Liver (tissue), 8 donors: ENCODE measurements at regions not wholly inside any gene's neighbourhood (a gene's known extent, or its start where the extent isn't known, plus 50 kb on each side); places are given as distances from the start of the nearest gene placed in this dataset.

ENCODE experiments used
- DNase-seq: peaks from one replicate; pipeline ENCODE4 v3.0.0-alpha.2; 2017; ENCODE audit warnings: low spot score
- H3K27ac ChIP-seq, 2 donors: one replicate each; pipeline ENCODE4 v1.7.0; 2013; ENCODE audit warnings: inconsistent platforms in 2 of 2, low read length in 2 of 2, control low read depth in 1 of 2, low read depth in 1 of 2, mild to moderate bottlenecking in 1 of 2
- H3K27me3 ChIP-seq, 4 donors: one replicate each; pipeline versions ENCODE4 v1.6.1 to v1.7.0; 2013; ENCODE audit warnings: low read length in 3 of 4, inconsistent platforms in 1 of 4, mild to moderate bottlenecking in 1 of 4, moderate library complexity in 1 of 4; ENCODE audit not compliant: control insufficient read depth in 4 of 4, insufficient read depth in 4 of 4
- H3K36me3 ChIP-seq, 4 donors: one replicate each; pipeline versions ENCODE4 v1.6.1 to v1.7.0; 2013; ENCODE audit warnings: low read length in 3 of 4, mild to moderate bottlenecking in 3 of 4, low read depth in 1 of 4, moderate library complexity in 1 of 4; ENCODE audit not compliant: control insufficient read depth in 4 of 4, insufficient read depth in 3 of 4
- H3K4me1 ChIP-seq, 4 donors: one replicate each; pipeline versions ENCODE4 v1.6.1 to v1.7.0; 2013; ENCODE audit warnings: low read length in 3 of 4, mild to moderate bottlenecking in 3 of 4, moderate library complexity in 1 of 4; ENCODE audit not compliant: control insufficient read depth in 4 of 4, insufficient read depth in 4 of 4
- H3K4me3 ChIP-seq, 3 donors: one replicate each; pipeline versions ENCODE4 v1.6.1 to v1.7.0; 2013; ENCODE audit warnings: low read length in 3 of 3, control low read depth in 1 of 3, low read depth in 1 of 3, mild to moderate bottlenecking in 1 of 3
- H3K9ac ChIP-seq, 2 donors: one replicate each; pipeline ENCODE4 v1.7.0; 2013; ENCODE audit warnings: low read length in 2 of 2, mild to moderate bottlenecking in 2 of 2, moderate library complexity in 2 of 2, control low read depth in 1 of 2, low read depth in 1 of 2
- H3K9me3 ChIP-seq, 4 donors: one replicate each; pipeline versions ENCODE4 v1.6.1 to v1.7.0; 2013; ENCODE audit warnings: low read length in 3 of 4; ENCODE audit not compliant: control insufficient read depth in 4 of 4
- ATF3 ChIP-seq: IDR thresholded peaks from 2 replicates; pipeline ENCODE4 v1.6.1; 2016; ENCODE audit warnings: antibody characterized with exemption
- CTCF ChIP-seq: fragments of 150-350 bp; IDR thresholded peaks from 2 replicates; pipeline ENCODE4 v1.5.1; 2017; ENCODE audit warnings: improper control_type of control experiment, low read depth, low read length; ENCODE audit not compliant: missing input control
- EGR1 ChIP-seq, 2 donors: IDR thresholded peaks; 2 replicates each; pipeline ENCODE4 v1.6.1; 2016 to 2018; ENCODE audit warnings: antibody characterized with exemption in 2 of 2, low read depth in 2 of 2
- FOXA1 ChIP-seq: IDR thresholded peaks from 2 replicates; pipeline ENCODE4 v1.6.1; 2016; ENCODE audit warnings: antibody characterized with exemption
- FOXA2 ChIP-seq: IDR thresholded peaks from 2 replicates; pipeline ENCODE4 v1.6.1; 2016; ENCODE audit warnings: antibody characterized with exemption
- GABPA ChIP-seq, 2 donors: IDR thresholded peaks in 1 of 2; conservative IDR thresholded peaks in 1 of 2; 2 replicates each; pipeline ENCODE4 v1.6.1; 2016; ENCODE audit warnings: antibody characterized with exemption in 2 of 2, mild to moderate bottlenecking in 1 of 2, moderate library complexity in 1 of 2
- HNF4A ChIP-seq, 2 donors: conservative IDR thresholded peaks; 2 replicates each; pipeline ENCODE4 v1.6.1; 2016; ENCODE audit warnings: antibody characterized with exemption in 2 of 2, mild to moderate bottlenecking in 2 of 2
- HNF4G ChIP-seq: IDR thresholded peaks from 2 replicates; pipeline ENCODE4 v1.6.1; 2016; ENCODE audit warnings: antibody characterized with exemption
- JUND ChIP-seq, 2 donors: IDR thresholded peaks; 2 replicates each; pipeline ENCODE4 v1.6.1; 2016; ENCODE audit warnings: antibody characterized with exemption in 2 of 2
- MAX ChIP-seq: IDR thresholded peaks from 2 replicates; pipeline ENCODE4 v1.6.1; 2016; ENCODE audit warnings: antibody characterized with exemption
- NR2F2 ChIP-seq: IDR thresholded peaks from 2 replicates; pipeline ENCODE4 v1.6.1; 2016; ENCODE audit warnings: antibody characterized with exemption
- RAD21 ChIP-seq, 2 donors: IDR thresholded peaks; 2 replicates each; pipeline ENCODE4 v1.6.1; 2016; ENCODE audit warnings: antibody characterized with exemption in 2 of 2, mild to moderate bottlenecking in 2 of 2
- REST ChIP-seq: IDR thresholded peaks from 2 replicates; pipeline ENCODE4 v1.6.1; 2016; ENCODE audit warnings: antibody characterized with exemption, mild to moderate bottlenecking
- RXRA ChIP-seq, 2 donors: IDR thresholded peaks; 2 replicates each; pipeline ENCODE4 v1.6.1; 2017 to 2018; ENCODE audit warnings: antibody characterized with exemption in 2 of 2, mild to moderate bottlenecking in 1 of 2
- SP1 ChIP-seq: IDR thresholded peaks from 2 replicates; pipeline ENCODE4 v1.6.1; 2018; ENCODE audit warnings: antibody characterized with exemption, mild to moderate bottlenecking
- TAF1 ChIP-seq: conservative IDR thresholded peaks from 2 replicates; pipeline ENCODE4 v1.6.1; 2016; ENCODE audit warnings: antibody characterized with exemption, mild to moderate bottlenecking
- YY1 ChIP-seq: IDR thresholded peaks from 2 replicates; pipeline ENCODE4 v1.6.1; 2016; ENCODE audit warnings: antibody characterized with exemption, mild to moderate bottlenecking
- ZBTB33 ChIP-seq: IDR thresholded peaks from 2 replicates; pipeline ENCODE4 v1.6.1; 2016; ENCODE audit warnings: antibody characterized with exemption
- WGBS: extraction: QIAGEN DNeasy Blood & Tissue Kit; methylation state at CpG from one replicate; pipeline ENCODE4 v1.1.7; 2013; 5-methylcytosine and 5-hydroxymethylcytosine counted together
- donor health status: healthy.
- donor health status: healthy.
- donor health status: healthy.
- donor health status: healthy.
- donor health status: healthy.

- TF ChIP-seq TAF1 (no peak), NR2F2 (no peak)
Observed at GRCh38 chr15:98034731-98035130, 74.2 kb downstream of the ARRDC4 start (continued).

GRCh38 chr15:98035134-98035533 is 74.6 kb downstream of the ARRDC4 start:
- H3K9me3 ChIP-seq = no peaks in the 10 kb centered on the region
- no peaks in the 10 kb centered on the region for H3K27me3 ChIP-seq
- DNase-seq = no peak
- peak overlapping the region; percentile 73 to 90 for H3K27ac ChIP-seq
- WGBS = 81% methylated on average over 7 of the region's 7 CpGs
- H3K9ac ChIP-seq = peak overlapping the region in 1 of 2 donors; percentile 51
- no peaks in the 10 kb centered on the region for H3K36me3 ChIP-seq
- no peak for TF ChIP-seq HNF4G
- no peak for TF ChIP-seq MAX
- no peak for TF ChIP-seq RXRA (IDR thresholded peaks at IDR 0.05)
- H3K4me3 ChIP-seq = no peak overlapping the region
- peaks cover 0 to 15% (median 7%) of the 10 kb centered on the region in 4 donors for H3K4me1 ChIP-seq

GRCh38 chr15:98035577-98036010 is 75.1 kb downstream of the ARRDC4 start:
- 33% methylated on average over 2 of the region's 2 CpGs for WGBS
- Histone ChIP-seq H3K4me1 (peaks cover 0 to 15% (median 7%) of the 10 kb centered on the region in 4 donors), H3K4me3 (no peak overlapping the region), H3K9ac (peak overlapping the region in 1 of 2 donors; percentile 51), H3K9me3 (no peaks in the 10 kb centered on the region), H3K36me3 (no peaks in the 10 kb centered on the region), H3K27ac (peak overlapping the region; percentile 73 to 90), H3K27me3 (no peaks in the 10 kb centered on the region)
- no peak for DNase-seq
- TF ChIP-seq YY1 = peak; percentile 22
- no peak for TF ChIP-seq NR2F2
- TF ChIP-seq MAX = peak; percentile 33
- peak; percentile 88 for TF ChIP-seq SP1
- peak; percentile 64 for TF ChIP-seq FOXA2
- TF ChIP-seq REST = peak; percentile 65
- peak; percentile 24 for TF ChIP-seq ZBTB33
- no peak for TF ChIP-seq CTCF
- no peak for TF ChIP-seq GABPA (IDR thresholded peaks at IDR 0.05 in 1 of 2, conservative IDR thresholded peaks at IDR 0.05 in 1 of 2)
- TF ChIP-seq RXRA (IDR thresholded peaks at IDR 0.05) = peak; percentile 82 to 90
- TF ChIP-seq FOXA1 = peak; percentile 14
- TF ChIP-seq ATF3 = peak; percentile 22
- no peak for TF ChIP-seq HNF4G
- TF ChIP-seq HNF4A (conservative IDR thresholded peaks at IDR 0.05) = peak; percentile 81 to 85
- peak in 1 of 2 donors; percentile 43 for TF ChIP-seq RAD21 (IDR thresholded peaks at IDR 0.05)
- peak in 1 of 2 donors; percentile 36 for TF ChIP-seq EGR1 (IDR thresholded peaks at IDR 0.05; ENCODE audit: low read depth in 2 of 2)
- peak in 1 of 2 donors; percentile 74 for TF ChIP-seq JUND (IDR thresholded peaks at IDR 0.05)
